GM12878 (cell line): ENCODE measurements at regions not wholly inside any gene's neighbourhood (a gene's known extent, or its start where the extent isn't known, plus 50 kb on each side); places are given as distances from the start of the nearest gene placed in this dataset.

Experiments used
- ATF7 ChIP-seq: fragments of 450-650 bp; IDR thresholded peaks from 2 replicates; pipeline ENCODE4 v1.6.1; 2016; ENCODE audit warnings: low read depth, mild to moderate bottlenecking
- BHLHE40 ChIP-seq, 2 experiments: fragments of 450-650 bp in 1 of 2; IDR thresholded peaks; 2 replicates each; pipeline ENCODE4 v1.6.1; 2011 to 2017; ENCODE audit warnings: low read depth in 2 of 2, borderline replicate concordance in 1 of 2, improper control_type of control experiment in 1 of 2, low read length in 1 of 2, mild to moderate bottlenecking in 1 of 2
- CBX5 ChIP-seq: sonication (generic); IDR thresholded peaks from 2 replicates; pipeline ENCODE4 v1.6.1; 2016; ENCODE audit warnings: low read depth, moderate library complexity, mild to moderate bottlenecking, inconsistent platforms
- CEBPB ChIP-seq, 2 experiments: fragments of 150-350 bp in 1 of 2; IDR thresholded peaks; 2 replicates each; pipeline ENCODE4 v1.6.1; 2012 to 2014; ENCODE audit warnings: low read depth in 2 of 2, low read length in 2 of 2, borderline replicate concordance in 1 of 2, inconsistent platforms in 1 of 2
- EED ChIP-seq: sonication (generic); IDR thresholded peaks from 2 replicates; pipeline ENCODE4 v1.6.1; 2016; ENCODE audit warnings: antibody characterized with exemption, low read depth
- IKZF1 ChIP-seq: fragments of 450-650 bp; conservative IDR thresholded peaks from 2 replicates; pipeline ENCODE4 v1.6.1; 2017; ENCODE audit warnings: antibody characterized with exemption, mild to moderate bottlenecking
- IKZF2 ChIP-seq, 2 experiments: fragments of 450-650 bp; IDR thresholded peaks; 2 replicates each; pipeline ENCODE4 v1.6.1; 2017; ENCODE audit warnings: mild to moderate bottlenecking in 2 of 2, moderate library complexity in 2 of 2
- JUNB ChIP-seq: IDR thresholded peaks from 2 replicates; pipeline ENCODE4 v1.6.1; 2016; ENCODE audit warnings: antibody characterized with exemption, mild to moderate bottlenecking
- KAT2A ChIP-seq: conservative IDR thresholded peaks from 2 replicates; pipeline ENCODE4 v1.6.1; 2011; ENCODE audit warnings: low read depth, low read length; ENCODE audit not compliant: control insufficient read depth
- MEF2A ChIP-seq: IDR thresholded peaks from 2 replicates; pipeline ENCODE4 v1.6.1; 2011; ENCODE audit warnings: low read depth, mild to moderate bottlenecking, low read length, moderate library complexity; ENCODE audit not compliant: insufficient read depth
- MYB ChIP-seq: fragments of 150-350 bp; IDR thresholded peaks from 2 replicates; pipeline ENCODE4 v1.6.1; 2014; ENCODE audit warnings: mild to moderate bottlenecking, low read depth, low read length, borderline replicate concordance
- MYC ChIP-seq: IDR thresholded peaks from 2 replicates; pipeline ENCODE4 v1.6.1; 2011; ENCODE audit warnings: mild to moderate bottlenecking, low read length, moderate library complexity, inconsistent platforms; ENCODE audit not compliant: insufficient read depth, insufficient replicate concordance, insufficient read length, severe bottlenecking
- NFIC ChIP-seq: IDR thresholded peaks from 2 replicates; pipeline ENCODE4 v1.6.1; 2012; ENCODE audit warnings: low read depth, mild to moderate bottlenecking, inconsistent platforms, low read length, moderate library complexity
- NR2F1 ChIP-seq: fragments of 450-650 bp; conservative IDR thresholded peaks from 2 replicates; pipeline ENCODE4 v1.6.1; 2017; ENCODE audit warnings: mild to moderate bottlenecking
- RCOR1 ChIP-seq: conservative IDR thresholded peaks from 2 replicates; pipeline ENCODE4 v1.6.1; 2012; ENCODE audit warnings: low read depth, low read length, improper control_type of control experiment
- RUNX3 ChIP-seq: IDR thresholded peaks from 2 replicates; pipeline ENCODE4 v1.6.1; 2012; ENCODE audit warnings: low read length, inconsistent platforms
- SUPT20H ChIP-seq: IDR thresholded peaks from 2 replicates; pipeline ENCODE4 v1.6.1; 2011; ENCODE audit warnings: low read depth, mild to moderate bottlenecking, low read length, moderate library complexity, borderline replicate concordance; ENCODE audit not compliant: control insufficient read depth
- YBX1 ChIP-seq: fragments of 450-650 bp; IDR thresholded peaks from 2 replicates; pipeline ENCODE4 v1.6.1; 2016; ENCODE audit warnings: antibody characterized with exemption
- ZNF24 ChIP-seq: fragments of 450-650 bp; IDR thresholded peaks from 2 replicates; pipeline ENCODE4 v1.6.1; 2017; ENCODE audit warnings: antibody characterized with exemption, mild to moderate bottlenecking
- TF ChIP-seq, protein P1 (sequence below): IDR thresholded peaks from 2 replicates; pipeline ENCODE4 v1.6.1; 2012; ENCODE audit warnings: improper control_type of control experiment, low read depth, low read length; ENCODE audit not compliant: insufficient replicate concordance
- TF ChIP-seq, protein P2 (sequence below): IDR thresholded peaks from 2 replicates; pipeline ENCODE4 v1.6.1; 2011; ENCODE audit warnings: borderline replicate concordance, low read depth, mild to moderate bottlenecking, moderate library complexity, low read length; ENCODE audit not compliant: insufficient read depth, poor library complexity, severe bottlenecking
- TF ChIP-seq, protein P3 (sequence below): fragments of 450-650 bp; IDR thresholded peaks from 2 replicates; pipeline ENCODE4 v1.6.1; 2017; ENCODE audit warnings: mild to moderate bottlenecking, low read depth, inconsistent platforms; ENCODE audit not compliant: poor library complexity, severe bottlenecking

DNA sequence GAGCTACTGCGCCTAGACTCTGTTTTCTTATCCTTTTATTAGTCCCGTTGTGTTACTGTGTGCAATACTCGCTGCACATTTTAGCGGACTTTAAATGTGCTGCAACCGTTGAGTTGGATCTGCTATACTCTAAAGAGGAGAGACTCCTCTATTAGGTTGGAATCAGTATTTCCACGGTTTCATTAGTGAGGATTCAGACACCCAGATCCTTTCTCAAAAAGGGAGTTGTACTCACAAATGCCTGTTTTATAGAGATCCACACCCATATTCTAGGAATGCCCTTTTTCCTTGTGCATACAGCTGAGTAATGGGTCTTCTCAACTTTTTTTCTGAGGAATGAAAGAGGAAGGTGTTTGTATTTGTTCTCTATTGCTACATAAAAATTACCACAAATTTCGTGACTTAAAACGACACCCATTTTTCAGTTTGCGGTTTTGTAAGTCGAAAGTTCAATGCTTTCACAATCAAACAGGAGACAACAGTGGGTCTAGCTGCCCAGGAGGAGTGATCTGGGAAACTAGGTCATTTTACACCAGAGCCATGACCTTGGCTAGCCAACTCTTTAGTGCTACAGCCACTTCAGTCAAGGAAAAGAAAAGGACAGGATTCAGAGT, 52.8 kb upstream of the SLC44A1 start (continued):
- TF ChIP-seq, protein P1, sequence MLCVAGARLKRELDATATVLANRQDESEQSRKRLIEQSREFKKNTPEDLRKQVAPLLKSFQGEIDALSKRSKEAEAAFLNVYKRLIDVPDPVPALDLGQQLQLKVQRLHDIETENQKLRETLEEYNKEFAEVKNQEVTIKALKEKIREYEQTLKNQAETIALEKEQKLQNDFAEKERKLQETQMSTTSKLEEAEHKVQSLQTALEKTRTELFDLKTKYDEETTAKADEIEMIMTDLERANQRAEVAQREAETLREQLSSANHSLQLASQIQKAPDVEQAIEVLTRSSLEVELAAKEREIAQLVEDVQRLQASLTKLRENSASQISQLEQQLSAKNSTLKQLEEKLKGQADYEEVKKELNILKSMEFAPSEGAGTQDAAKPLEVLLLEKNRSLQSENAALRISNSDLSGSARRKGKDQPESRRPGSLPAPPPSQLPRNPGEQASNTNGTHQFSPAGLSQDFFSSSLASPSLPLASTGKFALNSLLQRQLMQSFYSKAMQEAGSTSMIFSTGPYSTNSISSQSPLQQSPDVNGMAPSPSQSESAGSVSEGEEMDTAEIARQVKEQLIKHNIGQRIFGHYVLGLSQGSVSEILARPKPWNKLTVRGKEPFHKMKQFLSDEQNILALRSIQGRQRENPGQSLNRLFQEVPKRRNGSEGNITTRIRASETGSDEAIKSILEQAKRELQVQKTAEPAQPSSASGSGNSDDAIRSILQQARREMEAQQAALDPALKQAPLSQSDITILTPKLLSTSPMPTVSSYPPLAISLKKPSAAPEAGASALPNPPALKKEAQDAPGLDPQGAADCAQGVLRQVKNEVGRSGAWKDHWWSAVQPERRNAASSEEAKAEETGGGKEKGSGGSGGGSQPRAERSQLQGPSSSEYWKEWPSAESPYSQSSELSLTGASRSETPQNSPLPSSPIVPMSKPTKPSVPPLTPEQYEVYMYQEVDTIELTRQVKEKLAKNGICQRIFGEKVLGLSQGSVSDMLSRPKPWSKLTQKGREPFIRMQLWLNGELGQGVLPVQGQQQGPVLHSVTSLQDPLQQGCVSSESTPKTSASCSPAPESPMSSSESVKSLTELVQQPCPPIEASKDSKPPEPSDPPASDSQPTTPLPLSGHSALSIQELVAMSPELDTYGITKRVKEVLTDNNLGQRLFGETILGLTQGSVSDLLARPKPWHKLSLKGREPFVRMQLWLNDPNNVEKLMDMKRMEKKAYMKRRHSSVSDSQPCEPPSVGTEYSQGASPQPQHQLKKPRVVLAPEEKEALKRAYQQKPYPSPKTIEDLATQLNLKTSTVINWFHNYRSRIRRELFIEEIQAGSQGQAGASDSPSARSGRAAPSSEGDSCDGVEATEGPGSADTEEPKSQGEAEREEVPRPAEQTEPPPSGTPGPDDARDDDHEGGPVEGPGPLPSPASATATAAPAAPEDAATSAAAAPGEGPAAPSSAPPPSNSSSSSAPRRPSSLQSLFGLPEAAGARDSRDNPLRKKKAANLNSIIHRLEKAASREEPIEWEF = no peak
- TF ChIP-seq RUNX3 = peak; percentile 98
- peak; percentile 79 to 87 for TF ChIP-seq IKZF2 (IDR thresholded peaks at IDR 0.05)
- TF ChIP-seq EED = peak; percentile 69; the same call in 1 of the 2 replicates
- TF ChIP-seq CBX5 = 0 out of 2 replicates have a peak, but pooled peaks have one; percentile 57
- peak; percentile 66 for TF ChIP-seq NFIC
- peak; percentile 82 for TF ChIP-seq NR2F1
- TF ChIP-seq RCOR1 = no peak
- TF ChIP-seq KAT2A = no peak
- TF ChIP-seq MEF2A = no peak
- no peak for TF ChIP-seq MYC
- no peak for TF ChIP-seq SUPT20H
- TF ChIP-seq MYB = 0 out of 2 replicates have a peak, but pooled peaks have one; percentile 12
- TF ChIP-seq JUNB = peak; percentile 46; the same call in 1 of the 2 replicates
- TF ChIP-seq, protein P2, sequence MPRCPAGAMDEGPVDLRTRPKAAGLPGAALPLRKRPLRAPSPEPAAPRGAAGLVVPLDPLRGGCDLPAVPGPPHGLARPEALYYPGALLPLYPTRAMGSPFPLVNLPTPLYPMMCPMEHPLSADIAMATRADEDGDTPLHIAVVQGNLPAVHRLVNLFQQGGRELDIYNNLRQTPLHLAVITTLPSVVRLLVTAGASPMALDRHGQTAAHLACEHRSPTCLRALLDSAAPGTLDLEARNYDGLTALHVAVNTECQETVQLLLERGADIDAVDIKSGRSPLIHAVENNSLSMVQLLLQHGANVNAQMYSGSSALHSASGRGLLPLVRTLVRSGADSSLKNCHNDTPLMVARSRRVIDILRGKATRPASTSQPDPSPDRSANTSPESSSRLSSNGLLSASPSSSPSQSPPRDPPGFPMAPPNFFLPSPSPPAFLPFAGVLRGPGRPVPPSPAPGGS = no peak
- TF ChIP-seq YBX1 = no peak
- TF ChIP-seq ATF7 = peak; percentile 34; the same call in 1 of the 2 replicates
- TF ChIP-seq ZNF24 = 0 out of 2 replicates have a peak, but pooled peaks have one; percentile 30
- peak; percentile 58 for TF ChIP-seq IKZF1
- peak in 1 of 2 experiments; percentile 29; a peak in 1 of 4 replicates for TF ChIP-seq BHLHE40 (IDR thresholded peaks at IDR 0.05; ENCODE audit: borderline replicate concordance in 1 of 2, low read depth in 2 of 2, low read length in 1 of 2)
- TF ChIP-seq, protein P3, sequence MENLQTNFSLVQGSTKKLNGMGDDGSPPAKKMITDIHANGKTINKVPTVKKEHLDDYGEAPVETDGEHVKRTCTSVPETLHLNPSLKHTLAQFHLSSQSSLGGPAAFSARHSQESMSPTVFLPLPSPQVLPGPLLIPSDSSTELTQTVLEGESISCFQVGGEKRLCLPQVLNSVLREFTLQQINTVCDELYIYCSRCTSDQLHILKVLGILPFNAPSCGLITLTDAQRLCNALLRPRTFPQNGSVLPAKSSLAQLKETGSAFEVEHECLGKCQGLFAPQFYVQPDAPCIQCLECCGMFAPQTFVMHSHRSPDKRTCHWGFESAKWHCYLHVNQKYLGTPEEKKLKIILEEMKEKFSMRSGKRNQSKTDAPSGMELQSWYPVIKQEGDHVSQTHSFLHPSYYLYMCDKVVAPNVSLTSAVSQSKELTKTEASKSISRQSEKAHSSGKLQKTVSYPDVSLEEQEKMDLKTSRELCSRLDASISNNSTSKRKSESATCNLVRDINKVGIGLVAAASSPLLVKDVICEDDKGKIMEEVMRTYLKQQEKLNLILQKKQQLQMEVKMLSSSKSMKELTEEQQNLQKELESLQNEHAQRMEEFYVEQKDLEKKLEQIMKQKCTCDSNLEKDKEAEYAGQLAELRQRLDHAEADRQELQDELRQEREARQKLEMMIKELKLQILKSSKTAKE = peak; percentile 75
- TF ChIP-seq CEBPB (IDR thresholded peaks at IDR 0.05; ENCODE audit: borderline replicate concordance in 1 of 2, low read depth in 2 of 2, low read length in 2 of 2) = peak in 1 of 2 experiments; percentile 66; a peak in 1 of 4 replicates
